HCT116 (cell line): ENCODE measurements at regions not wholly inside any gene's neighbourhood (a gene's known extent, or its start where the extent isn't known, plus 50 kb on each side); places are given as distances from the start of the nearest gene placed in this dataset.

Experiments used
- ATAC-seq: fragments of 200-7000 bp; cut with Tn5 transposase; 2 replicates; pipeline ENCODE4 v1.9.1; 2020; ENCODE audit warnings: mild to moderate bottlenecking, moderate library complexity
- BruUV-seq: library from RNA; stranded (reverse); fragments of 400-500 nt; replicated peaks from 2 replicates; lab custom pipeline; 2021; lab: Mats Ljungman, UMichigan
- CTCF ChIA-PET: fragments of 300-600 bp; sonication (Branson Sonifier 250); formaldehyde crosslinking; loops from one replicate; lab custom pipeline; 2021; ENCODE audit warnings: antibody characterized with exemption; lab: Charles Lee
- POLR2A ChIA-PET: fragments of 300-600, 350-600 bp; sonication (Branson Sonifier 250); formaldehyde crosslinking; loops from one replicate; lab custom pipeline; 2021; ENCODE audit warnings: antibody characterized with exemption; lab: Charles Lee
- RAD21 ChIA-PET, 2 experiments: fragments of 300-600 bp; sonication (Branson Sonifier 250); formaldehyde crosslinking; loops; one replicate each; lab custom pipeline; 2023; ENCODE audit warnings: low total read pairs in 2 of 2; ENCODE audit not compliant: uncharacterized antibody in 2 of 2, unreplicated experiment in 2 of 2, low non-redundant PET in 1 of 2; lab: Charles Lee
- DNase-seq: peaks from one replicate; pipeline ENCODE4 v3.0.0-alpha.2; 2010; ENCODE audit warnings: low read depth, low spot score
- H2AFZ ChIP-seq: fragments of 200-600 bp; shearing (Covaris generic), sonication (generic); 2 replicates; pipeline ENCODE4 v1.6.1; 2017; ENCODE audit warnings: low read depth, mixed run types, mixed read lengths, antibody characterized with exemption, low read length; ENCODE audit not compliant: poor library complexity, severe bottlenecking
- H3K27ac ChIP-seq: 2 replicates; pipeline ENCODE4 v1.5.1; 2012; ENCODE audit warnings: low read depth, low read length
- H3K27me3 ChIP-seq: fragments of 200-600 bp; sonication (generic); 2 replicates; pipeline ENCODE4 v1.6.1; 2016; ENCODE audit warnings: mixed run types, low read length, mixed read lengths; ENCODE audit not compliant: insufficient read depth
- H3K36me3 ChIP-seq, 2 experiments: fragments of 200-500 bp in 1 of 2; fragments of 200-600 bp in 1 of 2; sonication (Bioruptor generic) in 1 of 2; sonication (generic) in 1 of 2; 2 replicates each; pipeline versions ENCODE4 v1.5.1 to v1.6.1; 2014 to 2016; ENCODE audit warnings: low read length in 2 of 2, inconsistent platforms in 1 of 2, mixed read lengths in 1 of 2, mixed run types in 1 of 2; ENCODE audit not compliant: insufficient read depth in 2 of 2, control insufficient read depth in 1 of 2
- H3K4me1 ChIP-seq, 2 experiments: fragments of 200-600 bp in 1 of 2; sonication (generic) in 1 of 2; 2 replicates each; pipeline versions ENCODE4 v1.5.1 to v1.6.1; 2012 to 2017; ENCODE audit warnings: low read length in 2 of 2, inconsistent platforms in 1 of 2, mild to moderate bottlenecking in 1 of 2, mixed read lengths in 1 of 2, mixed run types in 1 of 2, moderate library complexity in 1 of 2; ENCODE audit not compliant: insufficient read depth in 2 of 2, control insufficient read depth in 1 of 2
- H3K4me2 ChIP-seq: fragments of 200-600 bp; sonication (generic); 2 replicates; pipeline ENCODE4 v1.6.1; 2017; ENCODE audit warnings: mixed run types, low read length, mixed read lengths
- H3K4me3 ChIP-seq, 2 experiments: fragments of 200-600 bp in 1 of 2; sonication (generic) in 1 of 2; replicated peaks in 1 of 2; 2 replicates each; pipeline ENCODE4 v1.5.1; 2011 to 2016; ENCODE audit warnings: low read length in 2 of 2, control low read depth in 1 of 2, low read depth in 1 of 2, mild to moderate bottlenecking in 1 of 2, mixed read lengths in 1 of 2, mixed run types in 1 of 2
- H3K79me2 ChIP-seq: fragments of 200-600 bp; sonication (generic); 2 replicates; pipeline ENCODE4 v1.6.1; 2017; ENCODE audit warnings: mild to moderate bottlenecking, mixed run types, low read length, moderate library complexity, mixed read lengths; ENCODE audit not compliant: insufficient read depth
- H3K9ac ChIP-seq: fragments of 200-600 bp; sonication (generic); 2 replicates; pipeline ENCODE4 v1.6.1; 2016; ENCODE audit warnings: low read length, mixed read lengths
- H3K9me2 ChIP-seq: fragments of 200-600 bp; sonication (generic), shearing (Covaris generic); 2 replicates; pipeline ENCODE4 v1.6.1; 2017; ENCODE audit warnings: mixed run types, mild to moderate bottlenecking, moderate library complexity; ENCODE audit not compliant: insufficient read depth
- H3K9me3 ChIP-seq, 2 experiments: fragments of 200-500 bp in 1 of 2; fragments of 200-600 bp in 1 of 2; sonication (Bioruptor generic) in 1 of 2; sonication (generic) in 1 of 2; 2 replicates each; pipeline ENCODE4 v1.6.1; 2014 to 2017; ENCODE audit warnings: low read length in 2 of 2, mixed read lengths in 2 of 2, inconsistent platforms in 1 of 2, low read depth in 1 of 2, mild to moderate bottlenecking in 1 of 2, mixed run types in 1 of 2, moderate library complexity in 1 of 2; ENCODE audit not compliant: control insufficient read depth in 1 of 2, insufficient read depth in 1 of 2
- H4K20me1 ChIP-seq: fragments of 200-600 bp; sonication (generic), shearing (Covaris generic); 2 replicates; pipeline ENCODE4 v1.6.1; 2017; ENCODE audit warnings: mixed run types, mild to moderate bottlenecking, moderate library complexity; ENCODE audit not compliant: insufficient read depth
- CBX3 ChIP-seq: IDR thresholded peaks from 2 replicates; pipeline ENCODE4 v1.6.1; 2012; ENCODE audit warnings: low read depth
- CEBPB ChIP-seq: IDR thresholded peaks from 2 replicates; pipeline ENCODE4 v1.6.1; 2012; ENCODE audit warnings: low read depth
- ELF1 ChIP-seq: IDR thresholded peaks from 2 replicates; pipeline ENCODE4 v1.6.1; 2012; ENCODE audit warnings: low read depth, borderline replicate concordance
- JUND ChIP-seq: IDR thresholded peaks from 2 replicates; pipeline ENCODE4 v1.6.1; 2012
- POLR2A ChIP-seq: IDR thresholded peaks from 2 replicates; pipeline ENCODE4 v1.7.0; 2011; ENCODE audit warnings: borderline replicate concordance; ENCODE audit not compliant: insufficient read depth, insufficient read length; ENCODE audit errors: extremely low read depth
- POLR2AphosphoS5 ChIP-seq: IDR thresholded peaks from 2 replicates; pipeline ENCODE4 v1.6.1; 2011; ENCODE audit warnings: mild to moderate bottlenecking, low read depth, low read length, moderate library complexity
- RAD21 ChIP-seq: IDR thresholded peaks from 2 replicates; pipeline ENCODE4 v1.6.1; 2012; ENCODE audit warnings: low read depth, mild to moderate bottlenecking
- SRF ChIP-seq: IDR thresholded peaks from 2 replicates; pipeline ENCODE4 v1.6.1; 2012; ENCODE audit warnings: low read depth
- YY1 ChIP-seq: IDR thresholded peaks from 2 replicates; pipeline ENCODE4 v1.6.1; 2011; ENCODE audit warnings: low read length, low read depth, moderate library complexity, mild to moderate bottlenecking; ENCODE audit not compliant: insufficient replicate concordance; ENCODE audit errors: extremely low read depth
- ZFX ChIP-seq: fragments of 450-650 bp; IDR thresholded peaks from 2 replicates; pipeline ENCODE4 v1.6.1; 2017
- ZNF274 ChIP-seq: fragments of 200-500 bp; sonication (Bioruptor generic); IDR thresholded peaks from 2 replicates; pipeline ENCODE4 v1.6.1; 2014; ENCODE audit warnings: mild to moderate bottlenecking, low read depth, low read length, inconsistent platforms
- intact Hi-C: fragments of 100-400 bp; cut with micrococcal nuclease; formaldehyde crosslinking; loops from 2 replicates; pipeline ENCODE4 v1.10.0; 2022
- TF ChIP-seq, protein P1 (sequence below): IDR thresholded peaks from 2 replicates; pipeline ENCODE4 v1.6.1; 2012
- TF ChIP-seq, protein P2 (sequence below): IDR thresholded peaks from 2 replicates; pipeline ENCODE4 v1.6.1; 2012; ENCODE audit warnings: low read depth

DNA sequence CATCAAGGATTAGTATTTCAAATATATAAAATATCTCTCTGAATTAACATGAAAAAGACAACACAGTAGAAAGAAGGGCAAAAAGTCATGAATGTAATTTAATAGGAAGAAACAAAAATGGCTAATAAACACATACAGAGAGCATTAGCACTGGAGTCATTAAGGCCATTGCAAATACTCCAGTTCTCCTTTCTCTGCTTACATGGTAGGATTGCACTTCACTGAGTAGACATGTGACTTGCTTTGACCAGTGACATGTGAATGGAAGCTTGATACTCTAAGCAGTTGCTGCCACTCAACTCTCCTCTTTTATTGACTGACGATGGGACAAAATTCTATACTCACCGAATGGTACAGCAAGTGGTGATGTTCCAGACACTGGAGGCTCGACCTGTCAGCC, 153.9 kb upstream of the LGALSL start:
- no peak for ATAC-seq
- H3K4me1 ChIP-seq: no peaks in the 10 kb centered on the region
- no peak for DNase-seq
- POLR2A ChIA-PET: no interaction called here
- H3K36me3 ChIP-seq: no peaks in the 10 kb centered on the region
- H3K9ac ChIP-seq: no peak overlapping the region
- RAD21 ChIA-PET: no interaction called here
- H3K9me2 ChIP-seq: no peaks in the 10 kb centered on the region
- no peaks in the 10 kb centered on the region for H4K20me1 ChIP-seq
- H3K27ac ChIP-seq: no peak overlapping the region
- no TSS peak for BruUV-seq
- no peak overlapping the region for H3K4me3 ChIP-seq
- no peak overlapping the region for H2AFZ ChIP-seq
- intact Hi-C loops: no loop called here
- no peaks in the 10 kb centered on the region for H3K79me2 ChIP-seq
- CTCF ChIA-PET: no interaction called here
- H3K27me3 ChIP-seq: peaks cover 23% of the 10 kb centered on the region; the same call in 1 of the 2 replicates
- no peak overlapping the region for H3K4me2 ChIP-seq
- TF ChIP-seq SRF (no peak), CBX3 (no peak), RAD21 (no peak), POLR2A (no peak), YY1 (no peak), ELF1 (no peak), CEBPB (no peak), POLR2AphosphoS5 (no peak), JUND (no peak)
- TF ChIP-seq, protein P1, sequence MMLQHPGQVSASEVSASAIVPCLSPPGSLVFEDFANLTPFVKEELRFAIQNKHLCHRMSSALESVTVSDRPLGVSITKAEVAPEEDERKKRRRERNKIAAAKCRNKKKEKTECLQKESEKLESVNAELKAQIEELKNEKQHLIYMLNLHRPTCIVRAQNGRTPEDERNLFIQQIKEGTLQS: no peak
- TF ChIP-seq, all 23 proteins: peak for 0
- H3K9me3 ChIP-seq: no peaks in the 10 kb centered on the region

DNA sequence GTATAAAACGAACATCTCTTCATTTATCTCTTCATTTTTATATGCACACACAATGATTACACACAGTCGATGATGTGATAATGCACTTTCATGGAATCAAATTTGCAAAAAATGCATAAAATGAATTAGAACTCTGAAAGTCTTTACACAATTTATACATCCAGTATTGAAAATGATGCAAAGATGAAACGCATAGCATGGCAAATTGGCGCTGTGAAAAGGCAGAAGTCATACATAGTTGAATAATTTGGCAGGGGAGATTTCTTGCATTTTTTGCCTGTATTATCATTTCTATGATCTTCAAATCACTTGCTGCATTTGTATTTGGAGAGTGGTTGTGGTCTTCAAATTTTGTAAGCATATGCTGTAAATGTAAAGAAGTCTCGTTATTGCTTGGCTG, 150.7 kb upstream of the LGALSL start:
- ChIA-PET POLR2A (no interaction called here), CTCF (no interaction called here), RAD21 (no interaction called here)
- ATAC-seq (no peak), DNase-seq (no peak)
- Histone ChIP-seq H3K27me3 (peaks cover 11% of the 10 kb centered on the region; the same call in 1 of the 2 replicates), H3K9me3 (no peaks in the 10 kb centered on the region), H3K9me2 (no peaks in the 10 kb centered on the region), H2AFZ (no peak overlapping the region), H3K36me3 (no peaks in the 10 kb centered on the region), H3K9ac (no peak overlapping the region), H3K79me2 (no peaks in the 10 kb centered on the region), H3K4me1 (no peaks in the 10 kb centered on the region), H3K4me2 (no peak overlapping the region), H3K27ac (no peak overlapping the region), H4K20me1 (no peaks in the 10 kb centered on the region), H3K4me3 (no peak overlapping the region)
- intact Hi-C loops: no loop called here
- TF ChIP-seq, protein P2, sequence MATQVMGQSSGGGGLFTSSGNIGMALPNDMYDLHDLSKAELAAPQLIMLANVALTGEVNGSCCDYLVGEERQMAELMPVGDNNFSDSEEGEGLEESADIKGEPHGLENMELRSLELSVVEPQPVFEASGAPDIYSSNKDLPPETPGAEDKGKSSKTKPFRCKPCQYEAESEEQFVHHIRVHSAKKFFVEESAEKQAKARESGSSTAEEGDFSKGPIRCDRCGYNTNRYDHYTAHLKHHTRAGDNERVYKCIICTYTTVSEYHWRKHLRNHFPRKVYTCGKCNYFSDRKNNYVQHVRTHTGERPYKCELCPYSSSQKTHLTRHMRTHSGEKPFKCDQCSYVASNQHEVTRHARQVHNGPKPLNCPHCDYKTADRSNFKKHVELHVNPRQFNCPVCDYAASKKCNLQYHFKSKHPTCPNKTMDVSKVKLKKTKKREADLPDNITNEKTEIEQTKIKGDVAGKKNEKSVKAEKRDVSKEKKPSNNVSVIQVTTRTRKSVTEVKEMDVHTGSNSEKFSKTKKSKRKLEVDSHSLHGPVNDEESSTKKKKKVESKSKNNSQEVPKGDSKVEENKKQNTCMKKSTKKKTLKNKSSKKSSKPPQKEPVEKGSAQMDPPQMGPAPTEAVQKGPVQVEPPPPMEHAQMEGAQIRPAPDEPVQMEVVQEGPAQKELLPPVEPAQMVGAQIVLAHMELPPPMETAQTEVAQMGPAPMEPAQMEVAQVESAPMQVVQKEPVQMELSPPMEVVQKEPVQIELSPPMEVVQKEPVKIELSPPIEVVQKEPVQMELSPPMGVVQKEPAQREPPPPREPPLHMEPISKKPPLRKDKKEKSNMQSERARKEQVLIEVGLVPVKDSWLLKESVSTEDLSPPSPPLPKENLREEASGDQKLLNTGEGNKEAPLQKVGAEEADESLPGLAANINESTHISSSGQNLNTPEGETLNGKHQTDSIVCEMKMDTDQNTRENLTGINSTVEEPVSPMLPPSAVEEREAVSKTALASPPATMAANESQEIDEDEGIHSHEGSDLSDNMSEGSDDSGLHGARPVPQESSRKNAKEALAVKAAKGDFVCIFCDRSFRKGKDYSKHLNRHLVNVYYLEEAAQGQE: no peak
- TF ChIP-seq ZNF274 (no peak), ZFX (no peak)
- BruUV-seq: no TSS peak
